Astrocyte of the cerebellum (primary cell): ENCODE measurements at regions not wholly inside any gene's neighbourhood (a gene's known extent, or its start where the extent isn't known, plus 50 kb on each side); places are given as distances from the start of the nearest gene placed in this dataset.

Experiments used
- DNase-seq: peaks from one replicate; pipeline ENCODE4 v3.0.0-alpha.2; 2011; ENCODE audit warnings: low read depth
- H3K4me3 ChIP-seq: 2 replicates; pipeline ENCODE4 v1.5.1; 2011; ENCODE audit warnings: mild to moderate bottlenecking, low read depth, low read length, moderate library complexity
- CTCF ChIP-seq: IDR thresholded peaks from 2 replicates; pipeline ENCODE4 v1.5.1; 2012; ENCODE audit warnings: low read length, low read depth, moderate library complexity, mild to moderate bottlenecking; ENCODE audit errors: missing control alignments
- in situ Hi-C: cut with HindIII; loops from 2 replicates; pipeline ENCODE4 v1.10.0; 2017; ENCODE audit warnings: low sequenced_read_pairs

- in situ Hi-C loops: no loop called here
- DNase-seq: no peak
- TF ChIP-seq CTCF: no peak
- no peak overlapping the region for H3K4me3 ChIP-seq
These were observed 1156.6 kb upstream of the AUTS2 start for GRCh38 chr7:68441645-68442044.

- in situ Hi-C loops: no loop called here
- TF ChIP-seq CTCF: no peak
- DNase-seq: no peak
- H3K4me3 ChIP-seq: no peak overlapping the region
These were observed 1155.2 kb upstream of the AUTS2 start for GRCh38 chr7:68442931-68443631.

GRCh38 chr7:68444042-68444441 is 1154.2 kb upstream of the AUTS2 start:
- in situ Hi-C loops: no loop called here
- TF ChIP-seq CTCF: no peak
- no peak overlapping the region for H3K4me3 ChIP-seq
- no peak for DNase-seq

GRCh38 chr7:68444956-68445355 is 1153.3 kb upstream of the AUTS2 start:
- DNase-seq: no peak
- no peak for TF ChIP-seq CTCF
- no peak overlapping the region for H3K4me3 ChIP-seq
- in situ Hi-C loops: no loop called here

- in situ Hi-C loops: no loop called here
- H3K4me3 ChIP-seq: no peak overlapping the region
- TF ChIP-seq CTCF: no peak
- DNase-seq: no peak
These were observed 1152.1 kb upstream of the AUTS2 start for GRCh38 chr7:68446183-68446582.

- in situ Hi-C loops: no loop called here
- H3K4me3 ChIP-seq: no peak overlapping the region
- no peak for DNase-seq
- no peak for TF ChIP-seq CTCF
These were observed 1149.2 kb upstream of the AUTS2 start for GRCh38 chr7:68449099-68449498.
